Lower lobe of right lung (tissue), 2 donors: ENCODE measurements at regions not wholly inside any gene's neighbourhood (a gene's known extent, or its start where the extent isn't known, plus 50 kb on each side); places are given as distances from the start of the nearest gene placed in this dataset.
A peak's percentile ranks its signal among the peaks of the same experiment; 100 is the strongest.
"Not testable (repeated sequence)": the region's sequence is repeated elsewhere in the genome, so short reads cannot be mapped to it uniquely, and the experiment has no call there.

Experiments used
- ATAC-seq, 2 donors: fragments of 200-7000 bp; cut with Tn5 transposase; one replicate each; pipeline ENCODE4 v1.9.1; 2020 to 2022; ENCODE audit warnings: mild to moderate bottlenecking in 2 of 2, moderate library complexity in 2 of 2
- DNase-seq: peaks from one replicate; pipeline ENCODE4 v3.0.0-alpha.2; 2020
- H3K27ac ChIP-seq: fragments of 200-600 bp; one replicate; pipeline ENCODE4 v1.8.0; 2022
- H3K27me3 ChIP-seq: fragments of 200-600 bp; one replicate; pipeline ENCODE4 v1.8.0; 2022; ENCODE audit warnings: low read depth
- H3K36me3 ChIP-seq: fragments of 200-600 bp; one replicate; pipeline ENCODE4 v1.8.0; 2022; ENCODE audit warnings: mild to moderate bottlenecking
- H3K4me1 ChIP-seq: fragments of 200-600 bp; one replicate; pipeline ENCODE4 v1.8.0; 2022
- H3K4me3 ChIP-seq: fragments of 200-600 bp; one replicate; pipeline ENCODE4 v1.8.0; 2022; ENCODE audit warnings: mild to moderate bottlenecking
- H3K9me3 ChIP-seq: fragments of 200-600 bp; one replicate; pipeline ENCODE4 v1.8.0; 2022
- CTCF ChIP-seq: fragments of 200-600 bp; IDR thresholded peaks from one replicate; pipeline ENCODE4 v1.8.0; 2022; ENCODE audit warnings: antibody characterized with exemption, mild to moderate bottlenecking
- intact Hi-C: fragments of 100-400 bp; cut with DNase I; formaldehyde crosslinking; loops from one replicate; pipeline ENCODE4 v1.11.0; 2022
- donor health status: DM: no; HTN: yes; CAD: no; lungs with severe emphysema.

- no peaks in the 10 kb centered on the region for H3K27me3 ChIP-seq
- no peak for TF ChIP-seq CTCF
- H3K4me1 ChIP-seq: no peaks in the 10 kb centered on the region
- no peak overlapping the region for H3K27ac ChIP-seq
- no peak for ATAC-seq
- H3K36me3 ChIP-seq: no peaks in the 10 kb centered on the region
- intact Hi-C loops: no loop called here
- no peak overlapping the region for H3K4me3 ChIP-seq
- DNase-seq: no peak
- H3K9me3 ChIP-seq: no peaks in the 10 kb centered on the region
Measured at GRCh38 chr11:106548406-106548805, 469.9 kb downstream of the GUCY1A2 start.

- ATAC-seq (peak; percentile 11 to 38), DNase-seq (no peak)
- no peak overlapping the region for H3K4me3 ChIP-seq
- no peaks in the 10 kb centered on the region for H3K36me3 ChIP-seq
- intact Hi-C loops: no loop called here
- no peak overlapping the region for H3K27ac ChIP-seq
- TF ChIP-seq CTCF: no peak
- no peaks in the 10 kb centered on the region for H3K27me3 ChIP-seq
- no peaks in the 10 kb centered on the region for H3K4me1 ChIP-seq
- peaks cover 7% of the 10 kb centered on the region for H3K9me3 ChIP-seq
Measured at GRCh38 chr11:106551744-106552673, 466.3 kb downstream of the GUCY1A2 start.

GRCh38 chr11:106552694-106553203 is 465.5 kb downstream of the GUCY1A2 start:
- intact Hi-C loops: no loop called here

GRCh38 chr11:106553304-106553703 is 465.0 kb downstream of the GUCY1A2 start:
- Histone ChIP-seq H3K4me3 (no peak overlapping the region), H3K27ac (no peak overlapping the region), H3K4me1 (no peaks in the 10 kb centered on the region), H3K27me3 (no peaks in the 10 kb centered on the region), H3K9me3 (peaks cover 7% of the 10 kb centered on the region), H3K36me3 (no peaks in the 10 kb centered on the region)
- intact Hi-C loops: no loop called here
- no peak for TF ChIP-seq CTCF
- DNase-seq (no peak), ATAC-seq (no peak)

More at GRCh38 chr11:106552694-106553203, 465.5 kb downstream of the GUCY1A2 start:
- ATAC-seq (no peak), DNase-seq (no peak)
- Histone ChIP-seq H3K9me3 (peaks cover 7% of the 10 kb centered on the region), H3K4me1 (no peaks in the 10 kb centered on the region), H3K27ac (no peak overlapping the region), H3K27me3 (no peaks in the 10 kb centered on the region), H3K4me3 (no peak overlapping the region), H3K36me3 (no peaks in the 10 kb centered on the region)
- TF ChIP-seq CTCF: no peak

GRCh38 chr11:106555566-106556250 is 462.6 kb downstream of the GUCY1A2 start:
- H3K9me3 ChIP-seq, H3K27ac ChIP-seq, H3K36me3 ChIP-seq, H3K27me3 ChIP-seq, DNase-seq, ATAC-seq, H3K4me3 ChIP-seq, intact Hi-C loops, H3K4me1 ChIP-seq: not testable (repeated sequence)
